ENCODE measurements at regions not wholly inside any gene's neighbourhood (a gene's known extent, or its start where the extent isn't known, plus 50 kb on each side); places are given as distances from the start of the nearest gene placed in this dataset.

- DNase-seq (ENCODE audit: low read depth) = no peak
- TF ChIP-seq CTCF (IDR thresholded peaks at IDR 0.05; ENCODE audit: insufficient read depth, low read depth, low read length, missing control alignments) = no peak
- H3K4me3 ChIP-seq (ENCODE audit: low read depth, low read length) = no peak overlapping the region
Measured at GRCh38 chr3:88444251-88444650, 294.5 kb downstream of the C3orf38 start.

- no peak for DNase-seq (ENCODE audit: low read depth)
- no peak overlapping the region for H3K4me3 ChIP-seq (ENCODE audit: low read depth, low read length)
- no peak for TF ChIP-seq CTCF (IDR thresholded peaks at IDR 0.05; ENCODE audit: insufficient read depth, low read depth, low read length, missing control alignments)
Measured at GRCh38 chr3:88452228-88452627, 302.5 kb downstream of the C3orf38 start.

GRCh38 chr3:88460369-88460768 is 310.6 kb downstream of the C3orf38 start:
- no peak overlapping the region for H3K4me3 ChIP-seq (ENCODE audit: low read depth, low read length)
- DNase-seq (ENCODE audit: low read depth) = no peak
- TF ChIP-seq CTCF (IDR thresholded peaks at IDR 0.05; ENCODE audit: insufficient read depth, low read depth, low read length, missing control alignments) = no peak

GRCh38 chr3:88462230-88462629 is 312.5 kb downstream of the C3orf38 start:
- no peak for TF ChIP-seq CTCF (IDR thresholded peaks at IDR 0.05; ENCODE audit: insufficient read depth, low read depth, low read length, missing control alignments)
- DNase-seq (ENCODE audit: low read depth) = no peak
- H3K4me3 ChIP-seq (ENCODE audit: low read depth, low read length) = no peak overlapping the region

GRCh38 chr3:88467191-88467590 is 317.4 kb downstream of the C3orf38 start:
- DNase-seq (ENCODE audit: low read depth) = no peak
- H3K4me3 ChIP-seq (ENCODE audit: low read depth, low read length) = no peak overlapping the region
- no peak for TF ChIP-seq CTCF (IDR thresholded peaks at IDR 0.05; ENCODE audit: insufficient read depth, low read depth, low read length, missing control alignments)

GRCh38 chr3:88469216-88469615 is 319.5 kb downstream of the C3orf38 start:
- no peak for TF ChIP-seq CTCF (IDR thresholded peaks at IDR 0.05; ENCODE audit: insufficient read depth, low read depth, low read length, missing control alignments)
- no peak overlapping the region for H3K4me3 ChIP-seq (ENCODE audit: low read depth, low read length)

GRCh38 chr3:88478460-88478859 is 328.7 kb downstream of the C3orf38 start:
- H3K4me3 ChIP-seq (ENCODE audit: low read depth, low read length) = no peak overlapping the region
- DNase-seq (ENCODE audit: low read depth) = no peak
- no peak for TF ChIP-seq CTCF (IDR thresholded peaks at IDR 0.05; ENCODE audit: insufficient read depth, low read depth, low read length, missing control alignments)

More at GRCh38 chr3:88469216-88469615, 319.5 kb downstream of the C3orf38 start:
- DNase-seq (ENCODE audit: low read depth) = no peak
